ENCODE measurements at regions not wholly inside any gene's neighbourhood (a gene's known extent, or its start where the extent isn't known, plus 50 kb on each side); places are given as distances from the start of the nearest gene placed in this dataset.

GRCh38 chr14:85987292-85987691 lies 457.3 kb downstream of the FLRT2 start:
- Histone ChIP-seq H3K9ac (no peak overlapping the region), H3K4me3 (no peak overlapping the region), H3K4me1 (no peaks in the 10 kb centered on the region), H3K27me3 (no peaks in the 10 kb centered on the region), H3K9me3 (replicated peaks in 1 of 11) (no peaks in the 10 kb centered on the region), H3K36me3 (no peaks in the 10 kb centered on the region), H3K27ac (no peak overlapping the region), H4K20me1 (no peaks in the 10 kb centered on the region), H3K4me2 (no peak overlapping the region)
- no peak for TF ChIP-seq Cebpa-rat (IDR thresholded peaks at IDR 0.05)

GRCh38 chr14:85978582-85979250 lies 448.8 kb downstream of the FLRT2 start:
- no peaks in the 10 kb centered on the region for H3K4me1 ChIP-seq
- peaks cover 0 to 13% (median 8%) of the 10 kb centered on the region in 11 experiments; a peak in 10 of 22 replicates for H3K9me3 ChIP-seq (replicated peaks in 1 of 11)
- no peaks in the 10 kb centered on the region for H3K36me3 ChIP-seq
- no peak overlapping the region for H3K9ac ChIP-seq
- no peak for TF ChIP-seq Cebpa-rat (IDR thresholded peaks at IDR 0.05)
- H3K27ac ChIP-seq = no peak overlapping the region
- no peak overlapping the region for H3K4me3 ChIP-seq
- H3K27me3 ChIP-seq = no peaks in the 10 kb centered on the region
- no peaks in the 10 kb centered on the region for H4K20me1 ChIP-seq
- no peak overlapping the region for H3K4me2 ChIP-seq

DNA sequence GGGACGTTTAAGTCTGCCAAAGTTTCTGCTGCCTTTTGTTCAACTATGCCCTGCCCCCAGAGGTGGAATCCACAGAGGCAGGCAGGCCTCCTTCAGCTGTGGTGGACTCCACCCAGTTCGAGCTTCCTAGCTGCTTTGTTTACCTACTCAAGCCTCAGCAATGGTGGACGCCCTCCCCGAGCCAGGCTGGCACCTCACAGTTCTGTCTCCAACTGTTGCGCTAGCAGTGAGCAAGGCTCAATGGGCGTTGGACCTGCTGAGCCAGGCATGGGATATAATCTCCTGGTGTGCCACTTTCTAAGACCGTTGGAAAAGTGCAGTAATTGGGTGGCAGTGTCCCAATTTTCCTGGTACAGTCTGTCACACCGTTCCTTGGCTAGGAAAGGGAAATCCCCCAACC lies 444.7 kb downstream of the FLRT2 start:
- Histone ChIP-seq H3K27ac (no peak overlapping the region), H3K9me3 (replicated peaks in 1 of 11) (peaks cover 0 to 21% (median 12%) of the 10 kb centered on the region in 11 experiments; a peak in 14 of 22 replicates), H3K4me1 (no peaks in the 10 kb centered on the region), H3K9ac (no peak overlapping the region), H3K36me3 (no peaks in the 10 kb centered on the region), H4K20me1 (no peaks in the 10 kb centered on the region), H3K27me3 (no peaks in the 10 kb centered on the region), H3K4me2 (no peak overlapping the region), H3K4me3 (no peak overlapping the region)
- TF ChIP-seq Cebpa-rat (IDR thresholded peaks at IDR 0.05) = no peak

GRCh38 chr14:85963486-85963885 lies 433.5 kb downstream of the FLRT2 start:
- no peak overlapping the region for H3K4me3 ChIP-seq
- peaks cover 0 to 3% (median 0%) of the 10 kb centered on the region in 10 experiments; a peak in 1 of 20 replicates for H3K4me1 ChIP-seq
- no peak overlapping the region for H3K4me2 ChIP-seq
- H3K27me3 ChIP-seq = no peaks in the 10 kb centered on the region
- no peaks in the 10 kb centered on the region for H3K9me3 ChIP-seq (replicated peaks in 1 of 11)
- no peaks in the 10 kb centered on the region for H4K20me1 ChIP-seq
- H3K9ac ChIP-seq = no peak overlapping the region
- no peak for TF ChIP-seq Cebpa-rat (IDR thresholded peaks at IDR 0.05)
- H3K36me3 ChIP-seq = no peaks in the 10 kb centered on the region
- no peak overlapping the region for H3K27ac ChIP-seq

GRCh38 chr14:85960756-85961155 lies 430.8 kb downstream of the FLRT2 start:
- Histone ChIP-seq H3K36me3 (no peaks in the 10 kb centered on the region), H4K20me1 (no peaks in the 10 kb centered on the region), H3K9ac (no peak overlapping the region), H3K9me3 (replicated peaks in 1 of 11) (no peaks in the 10 kb centered on the region), H3K27ac (no peak overlapping the region), H3K4me3 (no peak overlapping the region), H3K4me2 (0 out of 22 replicates have a peak overlapping the region, but pooled peaks of 1 of the 11 experiments have one; percentile 3), H3K4me1 (peaks cover 0 to 3% (median 0%) of the 10 kb centered on the region in 10 experiments; a peak in 1 of 20 replicates), H3K27me3 (no peaks in the 10 kb centered on the region)
- no peak for TF ChIP-seq Cebpa-rat (IDR thresholded peaks at IDR 0.05)

GRCh38 chr14:85959063-85959462 lies 429.1 kb downstream of the FLRT2 start:
- no peak overlapping the region for H3K4me3 ChIP-seq
- no peak overlapping the region for H3K4me2 ChIP-seq
- no peak overlapping the region for H3K9ac ChIP-seq
- H3K27me3 ChIP-seq = no peaks in the 10 kb centered on the region
- no peaks in the 10 kb centered on the region for H3K36me3 ChIP-seq
- no peak for TF ChIP-seq Cebpa-rat (IDR thresholded peaks at IDR 0.05)
- no peaks in the 10 kb centered on the region for H3K9me3 ChIP-seq (replicated peaks in 1 of 11)
- H3K4me1 ChIP-seq = peaks cover 0 to 3% (median 0%) of the 10 kb centered on the region in 10 experiments; a peak in 1 of 20 replicates
- H3K27ac ChIP-seq = no peak overlapping the region
- no peaks in the 10 kb centered on the region for H4K20me1 ChIP-seq

DNA sequence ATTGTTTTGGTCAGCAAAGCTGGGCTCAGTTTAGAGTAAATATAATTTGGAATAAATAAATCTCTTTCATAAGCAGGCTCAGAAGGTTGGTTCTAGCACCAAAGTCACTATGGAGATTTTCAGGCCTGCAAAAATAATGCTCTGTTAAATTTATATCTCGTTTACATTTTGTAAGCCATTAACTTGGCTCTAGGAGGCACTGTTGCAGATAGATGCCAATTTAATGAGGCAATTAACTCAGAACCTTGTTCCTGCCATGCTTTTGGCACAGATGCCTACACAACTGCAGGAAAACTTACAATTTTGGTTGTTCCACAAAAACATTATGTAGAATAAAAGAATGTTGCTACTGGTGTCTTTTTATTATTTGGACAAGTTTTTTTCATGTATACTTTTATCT lies 428.1 kb downstream of the FLRT2 start:
- peaks cover 0 to 3% (median 0%) of the 10 kb centered on the region in 10 experiments; a peak in 1 of 20 replicates for H3K4me1 ChIP-seq
- H3K9me3 ChIP-seq (replicated peaks in 1 of 11) = no peaks in the 10 kb centered on the region
- TF ChIP-seq Cebpa-rat (IDR thresholded peaks at IDR 0.05) = no peak
- H3K27me3 ChIP-seq = no peaks in the 10 kb centered on the region
- H3K4me2 ChIP-seq = no peak overlapping the region
- H3K36me3 ChIP-seq = no peaks in the 10 kb centered on the region
- H3K9ac ChIP-seq = no peak overlapping the region
- no peak overlapping the region for H3K4me3 ChIP-seq
- H3K27ac ChIP-seq = no peak overlapping the region
- no peaks in the 10 kb centered on the region for H4K20me1 ChIP-seq

- TF ChIP-seq Cebpa-rat (IDR thresholded peaks at IDR 0.05) = no peak
- Histone ChIP-seq H3K4me1 (peaks cover 0 to 6% (median 2%) of the 10 kb centered on the region in 10 experiments; a peak in 10 of 20 replicates), H4K20me1 (no peaks in the 10 kb centered on the region)
Observed at GRCh38 chr14:85953265-85953664, 423.3 kb downstream of the FLRT2 start.

DNA sequence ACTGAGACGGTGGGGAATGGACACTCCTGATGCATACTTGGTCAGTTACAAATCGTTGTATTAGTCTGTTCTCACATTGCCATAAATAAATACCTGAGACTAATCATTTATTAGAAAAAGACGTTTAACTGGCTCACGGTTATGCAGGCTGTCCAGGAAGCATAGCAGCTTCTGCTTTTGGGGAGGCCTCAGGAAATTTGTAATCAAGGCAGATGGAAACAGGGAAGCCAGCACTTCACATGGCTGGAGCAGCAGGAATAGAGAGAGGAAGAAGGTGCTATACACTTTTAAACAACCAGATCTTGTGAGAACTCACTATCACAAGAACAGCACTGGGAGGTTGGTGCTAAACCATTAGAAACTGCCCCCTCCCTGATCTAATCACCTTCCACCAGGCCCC lies 418.2 kb downstream of the FLRT2 start:
- TF ChIP-seq Cebpa-rat (IDR thresholded peaks at IDR 0.05) = no peak
- H4K20me1 ChIP-seq = no peaks in the 10 kb centered on the region
- H3K4me3 ChIP-seq = no peak overlapping the region
- H3K4me1 ChIP-seq = peaks cover 0 to 24% (median 6%) of the 10 kb centered on the region in 10 experiments; a peak in 10 of 20 replicates
- no peaks in the 10 kb centered on the region for H3K27me3 ChIP-seq
- H3K36me3 ChIP-seq = peaks cover 0 to 6% (median 0%) of the 10 kb centered on the region in 11 experiments; a peak in 1 of 22 replicates
- no peak overlapping the region for H3K9ac ChIP-seq
- no peak overlapping the region for H3K27ac ChIP-seq
- H3K9me3 ChIP-seq (replicated peaks in 1 of 11) = peaks cover 0 to 7% (median 0%) of the 10 kb centered on the region in 11 experiments; a peak in 3 of 22 replicates
- H3K4me2 ChIP-seq = peak overlapping the region in 5 of 11 experiments; percentile 21 to 61 (median 38); a peak in 9 of 22 replicates

More at GRCh38 chr14:85953265-85953664, 423.3 kb downstream of the FLRT2 start:
- H3K9ac ChIP-seq = no peak overlapping the region
- H3K36me3 ChIP-seq = no peaks in the 10 kb centered on the region
- H3K4me3 ChIP-seq = no peak overlapping the region
- H3K27me3 ChIP-seq = no peaks in the 10 kb centered on the region
- no peak overlapping the region for H3K4me2 ChIP-seq
- no peak overlapping the region for H3K27ac ChIP-seq
- no peaks in the 10 kb centered on the region for H3K9me3 ChIP-seq (replicated peaks in 1 of 11)
